HFFc6 (cell line): ENCODE measurements at regions not wholly inside any gene's neighbourhood (a gene's known extent, or its start where the extent isn't known, plus 50 kb on each side); places are given as distances from the start of the nearest gene placed in this dataset.

Experiments
- DNase-seq: peaks from one replicate; pipeline ENCODE4 v3.0.0-alpha.2; 2018
- H3K27ac Mint-ChIP-seq: 2 replicates; pipeline ENCODE4 v1.8.0; 2020; ENCODE audit warnings: mild to moderate bottlenecking, mixed read lengths
- H3K27me3 Mint-ChIP-seq: 2 replicates; pipeline ENCODE4 v1.8.0; 2021; ENCODE audit warnings: mild to moderate bottlenecking, moderate library complexity, mixed read lengths; ENCODE audit not compliant: insufficient read depth
- H3K36me3 Mint-ChIP-seq: 2 replicates; pipeline ENCODE4 v1.8.0; 2021; ENCODE audit warnings: low read depth, mixed read lengths
- H3K4me1 Mint-ChIP-seq: 2 replicates; pipeline ENCODE4 v1.8.0; 2020; ENCODE audit warnings: low read depth, mixed read lengths
- H3K4me3 Mint-ChIP-seq: 2 replicates; pipeline ENCODE4 v1.8.0; 2020; ENCODE audit warnings: mild to moderate bottlenecking, moderate library complexity, mixed read lengths
- H3K9me3 Mint-ChIP-seq: 2 replicates; pipeline ENCODE4 v1.8.0; 2020; ENCODE audit warnings: mild to moderate bottlenecking, mixed read lengths
- CTCF ChIP-seq: fragments of 200-600 bp; sonication (generic); IDR thresholded peaks from 2 replicates; pipeline ENCODE4 v1.5.0; 2021; ENCODE audit warnings: antibody characterized with exemption, mild to moderate bottlenecking

- DNase-seq, result no peak
- H3K27ac Mint-ChIP-seq, result no peak overlapping the region
- H3K4me1 Mint-ChIP-seq, result peaks cover 3% of the 10 kb centered on the region; the same call in 1 of the 2 replicates
- TF ChIP-seq CTCF, result no peak
- peaks cover 4% of the 10 kb centered on the region for H3K27me3 Mint-ChIP-seq
- H3K9me3 Mint-ChIP-seq, result no peaks in the 10 kb centered on the region
- H3K36me3 Mint-ChIP-seq, result no peaks in the 10 kb centered on the region
- H3K4me3 Mint-ChIP-seq, result no peak overlapping the region
Observed at GRCh38 chr5:167918184-167918812, 373.1 kb upstream of the WWC1 start.

GRCh38 chr5:167918813-167919483, 372.5 kb upstream of the WWC1 start:
- Mint-ChIP-seq H3K9me3 (no peaks in the 10 kb centered on the region), H3K4me1 (no peaks in the 10 kb centered on the region; the same call in 1 of the 2 replicates), H3K4me3 (no peak overlapping the region), H3K27me3 (peaks cover 4% of the 10 kb centered on the region), H3K27ac (no peak overlapping the region), H3K36me3 (no peaks in the 10 kb centered on the region)
- DNase-seq, result no peak
- no peak for TF ChIP-seq CTCF

GRCh38 chr5:167920589-167920988, 370.9 kb upstream of the WWC1 start:
- H3K4me1 Mint-ChIP-seq, result no peaks in the 10 kb centered on the region; the same call in 1 of the 2 replicates
- peaks cover 9% of the 10 kb centered on the region for H3K27me3 Mint-ChIP-seq
- no peak for TF ChIP-seq CTCF
- no peak overlapping the region for H3K27ac Mint-ChIP-seq
- no peaks in the 10 kb centered on the region for H3K9me3 Mint-ChIP-seq
- H3K36me3 Mint-ChIP-seq, result no peaks in the 10 kb centered on the region
- DNase-seq, result no peak
- no peak overlapping the region for H3K4me3 Mint-ChIP-seq

GRCh38 chr5:167921796-167922195, 369.6 kb upstream of the WWC1 start:
- peaks cover 10% of the 10 kb centered on the region for H3K27me3 Mint-ChIP-seq
- no peaks in the 10 kb centered on the region for H3K36me3 Mint-ChIP-seq
- H3K9me3 Mint-ChIP-seq, result no peaks in the 10 kb centered on the region
- no peak for DNase-seq
- H3K4me3 Mint-ChIP-seq, result no peak overlapping the region
- H3K27ac Mint-ChIP-seq, result no peak overlapping the region
- H3K4me1 Mint-ChIP-seq, result no peaks in the 10 kb centered on the region; the same call in 1 of the 2 replicates
- no peak for TF ChIP-seq CTCF

- Mint-ChIP-seq H3K9me3 (no peaks in the 10 kb centered on the region), H3K4me1 (no peaks in the 10 kb centered on the region; the same call in 1 of the 2 replicates), H3K4me3 (no peak overlapping the region), H3K27me3 (peaks cover 10% of the 10 kb centered on the region), H3K27ac (no peak overlapping the region), H3K36me3 (no peaks in the 10 kb centered on the region)
- no peak for TF ChIP-seq CTCF
- no peak for DNase-seq
Observed at GRCh38 chr5:167923396-167923795, 368.0 kb upstream of the WWC1 start.
